ENCODE measurements at regions not wholly inside any gene's neighbourhood (a gene's known extent, or its start where the extent isn't known, plus 50 kb on each side); places are given as distances from the start of the nearest gene placed in this dataset.

DNA sequence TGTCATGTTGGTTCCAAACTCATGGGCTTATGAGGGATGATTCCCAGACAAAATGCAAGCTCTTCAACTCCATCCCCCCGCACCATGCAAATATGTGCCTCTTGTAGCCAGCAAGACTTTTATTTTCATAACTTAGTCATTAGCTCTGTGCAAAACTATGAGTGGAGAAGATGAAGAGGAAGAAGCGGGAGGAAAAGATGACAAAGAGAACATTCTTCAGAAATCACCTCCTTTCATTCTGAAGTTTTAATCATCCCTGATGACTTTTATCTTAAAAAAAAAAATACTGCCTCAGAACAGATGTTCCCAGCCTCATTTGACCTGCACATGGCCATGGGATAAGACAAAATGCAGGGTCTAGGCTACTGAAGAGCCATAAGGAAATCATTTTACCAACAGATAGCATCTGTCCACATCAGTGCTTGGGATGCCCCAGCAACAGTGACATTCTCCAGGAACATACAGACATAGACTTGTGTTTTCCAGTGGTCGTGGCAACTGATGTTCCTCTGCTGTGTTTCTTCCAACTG is 145.5 kb downstream of the WNT5A start:
- no peak for DNase-seq

DNA sequence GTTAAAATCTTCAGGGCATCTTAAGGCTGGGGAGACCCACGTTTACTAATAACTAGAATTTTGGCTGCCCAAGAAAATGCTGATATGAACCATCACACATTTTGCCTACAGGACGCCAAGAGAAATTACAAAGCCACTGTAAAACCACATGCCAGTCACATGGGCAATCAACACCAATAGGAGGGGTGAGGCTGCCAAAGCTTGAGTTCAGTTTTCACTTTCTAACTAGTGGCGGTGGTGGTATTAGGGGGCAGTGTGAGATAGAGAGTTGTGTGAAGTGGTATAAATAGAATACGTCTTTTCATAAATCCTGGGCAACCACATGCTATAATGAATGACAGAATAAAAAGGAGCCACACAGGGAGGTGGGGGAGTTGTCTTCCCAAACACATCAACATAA is 147.3 kb downstream of the WNT5A start:
- DNase-seq: no peak

DNA sequence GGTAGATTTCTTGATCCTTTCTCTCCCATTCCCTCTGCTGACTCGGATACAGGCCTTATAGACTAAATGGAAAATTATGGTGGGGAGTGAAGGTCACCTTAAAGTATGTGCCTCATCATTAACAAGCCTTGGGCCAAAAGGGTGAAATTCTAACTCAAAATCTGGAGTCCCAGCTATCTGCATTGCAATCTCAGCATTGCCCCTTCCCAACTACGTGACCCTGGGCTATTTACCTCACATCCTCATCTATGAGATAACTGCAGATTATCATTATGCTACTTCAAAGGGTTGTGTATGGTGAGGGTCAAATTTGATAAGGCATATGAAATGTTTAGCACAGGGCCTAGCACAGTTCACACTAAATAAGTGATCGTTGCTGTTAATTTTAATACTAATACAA is 147.7 kb downstream of the WNT5A start:
- DNase-seq: no peak

DNA sequence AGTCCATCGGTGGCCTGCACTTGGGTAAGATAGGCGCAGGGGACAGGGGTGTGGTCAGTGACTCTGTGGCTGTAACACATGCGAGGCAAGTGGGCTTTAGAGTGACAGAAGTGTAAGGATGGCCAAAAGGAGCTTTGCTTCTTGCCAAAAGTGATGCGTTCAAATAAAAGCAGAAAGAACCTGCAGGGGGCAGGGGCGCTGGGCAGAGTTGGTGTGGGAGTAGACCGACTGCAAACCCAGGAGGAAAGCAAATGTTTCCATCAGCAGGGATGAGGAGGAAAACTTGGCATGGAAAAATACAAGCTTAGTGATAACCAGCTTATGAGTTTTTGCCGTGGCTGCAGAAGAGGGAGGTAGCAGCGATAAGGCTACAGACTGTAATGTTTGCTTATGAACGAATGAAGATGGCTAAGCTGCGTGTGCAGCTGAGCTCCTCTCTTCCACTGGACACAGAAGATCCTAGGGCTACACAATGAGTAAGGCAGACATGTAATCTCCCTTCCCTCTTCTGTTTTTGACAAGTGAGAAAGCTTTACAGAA is 149.4 kb downstream of the WNT5A start:
- DNase-seq: no peak

DNA sequence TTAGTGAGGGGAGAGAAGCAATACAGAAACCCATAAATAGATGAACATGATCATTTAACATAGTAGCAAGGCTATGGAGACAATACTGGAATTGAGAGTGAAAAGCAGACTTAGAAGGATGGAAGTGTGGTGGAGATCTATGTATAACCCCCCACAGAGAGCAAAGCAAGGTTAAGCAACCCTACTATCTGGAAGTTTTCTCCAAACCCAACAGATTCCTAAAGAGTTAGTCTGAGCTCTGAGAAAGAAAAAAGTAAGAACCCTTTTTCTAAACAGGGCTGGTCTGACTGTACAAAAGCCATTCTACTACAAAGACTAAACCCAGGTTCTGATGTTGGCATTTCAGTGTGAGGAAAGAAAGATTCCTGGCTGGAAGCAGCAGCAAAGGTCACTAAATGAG is 153.2 kb downstream of the WNT5A start:
- DNase-seq: no peak

DNA sequence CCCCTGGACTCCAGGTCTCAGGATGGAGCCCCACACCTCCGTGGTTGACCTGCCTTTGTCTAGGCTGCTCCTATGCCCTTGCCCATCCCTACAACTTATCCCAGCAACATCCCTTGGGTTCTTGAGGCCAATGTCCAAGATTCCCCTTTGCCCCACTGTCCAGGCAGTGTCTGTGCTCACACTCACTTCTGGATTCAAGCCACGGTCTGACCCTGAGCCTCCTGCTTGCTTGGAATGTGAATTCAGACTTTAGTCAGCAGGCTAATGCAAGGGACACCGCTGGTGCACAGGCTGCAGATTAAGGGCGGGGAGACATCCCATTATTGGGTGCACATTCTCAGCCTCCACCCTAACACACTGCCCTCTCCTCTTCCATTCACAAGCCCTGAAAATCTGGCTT is 154.1 kb downstream of the WNT5A start:
- DNase-seq: no peak

DNA sequence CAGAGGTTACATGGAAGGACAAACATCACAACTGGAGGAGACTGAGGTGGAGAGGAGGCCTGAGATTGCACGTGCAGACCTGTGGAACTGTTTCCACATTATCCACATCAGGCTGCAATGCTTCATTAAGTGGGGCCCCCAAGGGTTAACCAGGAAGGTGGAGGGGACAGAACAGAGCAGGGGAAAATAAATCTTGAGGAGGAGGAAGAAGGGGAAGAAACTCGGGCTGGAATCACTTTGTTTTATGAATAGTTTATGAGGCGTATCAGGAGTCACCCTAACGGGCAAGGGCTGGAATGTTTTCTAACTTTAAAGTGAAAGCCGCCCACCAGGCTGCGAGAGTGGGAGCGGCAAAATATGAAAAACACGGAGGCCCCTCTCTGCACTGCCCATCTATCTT is 154.9 kb downstream of the WNT5A start:
- no peak for DNase-seq

DNA sequence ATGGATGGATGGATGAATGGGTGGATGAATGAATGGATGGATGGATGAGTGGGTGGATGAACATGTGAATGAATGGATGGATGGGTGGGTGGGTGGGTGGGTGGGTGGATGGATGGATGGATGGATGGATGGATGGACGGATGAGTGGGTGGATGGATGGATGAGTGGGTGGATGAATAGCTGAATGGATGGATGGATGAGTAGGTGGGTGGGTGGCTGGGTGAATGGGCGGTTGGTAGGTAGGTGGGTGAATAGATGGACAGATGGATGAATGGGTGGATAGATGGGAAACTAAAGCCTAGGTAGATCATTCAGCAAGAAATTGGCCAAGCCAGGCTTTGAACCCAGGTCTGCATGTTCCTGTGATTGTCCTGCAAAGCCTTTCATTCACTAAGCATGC is 155.6 kb downstream of the WNT5A start:
- no peak for DNase-seq

DNA sequence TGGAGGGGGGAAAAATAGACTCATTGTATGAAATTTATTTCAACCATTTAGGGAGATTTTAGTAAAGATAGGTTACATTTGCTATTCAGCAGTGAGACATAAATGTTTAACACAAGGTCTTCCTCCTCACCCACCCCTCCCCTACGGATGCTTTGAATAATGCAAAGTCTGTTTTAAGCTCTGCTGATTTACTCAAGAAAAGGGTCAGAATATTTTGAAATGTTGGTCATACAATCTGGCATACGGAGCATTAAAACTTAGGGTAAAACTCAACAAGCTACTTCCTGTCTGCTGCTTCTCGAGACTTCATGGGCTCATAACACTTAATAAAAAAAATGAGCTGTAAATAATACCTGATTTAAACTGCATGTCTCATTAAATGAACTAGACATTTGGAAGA is 156.3 kb downstream of the WNT5A start:
- DNase-seq: no peak

DNA sequence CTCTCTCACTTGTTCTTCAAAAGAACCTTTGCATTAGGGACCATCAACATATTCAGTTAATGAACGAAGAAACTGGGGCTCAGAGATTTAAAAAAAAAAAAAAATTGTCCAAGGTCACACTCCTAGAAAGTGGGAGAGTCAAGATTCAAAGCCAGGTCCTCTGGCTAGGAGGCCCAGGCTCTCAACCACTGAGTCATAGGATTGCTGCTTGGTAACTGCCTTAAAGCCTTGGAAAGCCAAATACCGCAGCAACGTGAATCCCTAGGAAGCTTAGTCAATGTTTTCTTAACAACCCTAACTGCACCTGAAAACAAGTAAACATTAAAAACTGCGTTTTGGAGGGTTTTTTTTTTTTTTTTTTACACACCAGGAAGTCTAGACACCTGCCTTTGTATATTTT is 156.8 kb downstream of the WNT5A start:
- DNase-seq: peak; percentile 41

DNA sequence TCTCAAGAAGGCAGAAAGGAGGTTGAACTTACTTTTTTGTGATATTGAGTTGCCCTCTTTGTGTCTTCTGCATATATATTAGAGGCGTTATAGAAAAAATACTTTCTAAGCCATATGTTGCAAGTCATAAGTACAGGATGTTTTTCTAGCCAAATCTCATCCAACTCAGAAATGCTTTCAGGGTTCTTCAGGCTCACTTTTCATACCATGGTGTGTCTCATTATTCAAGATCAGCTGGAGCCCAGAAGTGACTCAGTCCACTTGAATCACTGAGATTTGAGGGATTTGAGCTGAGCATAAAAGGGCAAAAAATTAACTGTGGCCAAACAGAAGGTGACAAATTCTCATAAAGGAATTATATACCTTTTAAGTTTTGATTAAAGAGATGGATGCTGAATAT is 157.3 kb downstream of the WNT5A start:
- DNase-seq: no peak

DNA sequence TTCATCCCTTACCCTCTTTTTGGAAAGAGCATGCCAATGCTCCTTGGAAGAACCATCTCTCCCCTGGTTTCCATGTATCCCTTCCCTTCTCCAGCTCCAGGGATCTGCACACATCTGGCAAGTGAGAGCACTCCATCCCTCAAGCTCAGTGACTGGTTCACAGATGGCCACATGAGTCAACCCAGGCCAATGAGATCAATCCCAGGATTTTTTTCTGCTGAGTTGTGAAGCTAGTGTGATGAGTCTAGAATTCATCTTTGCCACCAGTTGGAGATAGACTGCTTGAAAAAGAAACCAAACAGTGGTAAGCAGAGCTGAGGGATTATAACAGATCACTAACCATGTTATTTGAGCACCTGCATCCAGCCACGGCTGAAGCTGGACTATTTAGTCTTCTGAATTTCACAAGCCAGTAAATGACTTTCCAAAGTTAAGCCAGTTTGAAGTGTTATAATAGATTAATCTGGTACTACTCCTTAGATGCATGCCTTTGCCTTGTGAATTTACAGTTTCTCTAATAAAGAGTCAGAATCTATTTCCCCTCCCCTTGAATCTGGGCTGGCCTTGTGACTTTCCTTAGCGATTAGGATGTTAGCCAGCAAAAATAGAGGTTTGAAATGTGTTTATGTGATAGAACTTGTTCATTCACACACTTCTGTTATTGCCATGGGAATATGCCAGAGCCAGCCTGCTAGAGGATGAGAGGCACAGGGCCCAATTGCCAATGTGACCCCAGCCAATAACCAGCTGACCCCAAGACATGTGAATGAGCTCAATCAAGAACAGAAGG is 159.8 kb downstream of the WNT5A start:
- DNase-seq: no peak

DNA sequence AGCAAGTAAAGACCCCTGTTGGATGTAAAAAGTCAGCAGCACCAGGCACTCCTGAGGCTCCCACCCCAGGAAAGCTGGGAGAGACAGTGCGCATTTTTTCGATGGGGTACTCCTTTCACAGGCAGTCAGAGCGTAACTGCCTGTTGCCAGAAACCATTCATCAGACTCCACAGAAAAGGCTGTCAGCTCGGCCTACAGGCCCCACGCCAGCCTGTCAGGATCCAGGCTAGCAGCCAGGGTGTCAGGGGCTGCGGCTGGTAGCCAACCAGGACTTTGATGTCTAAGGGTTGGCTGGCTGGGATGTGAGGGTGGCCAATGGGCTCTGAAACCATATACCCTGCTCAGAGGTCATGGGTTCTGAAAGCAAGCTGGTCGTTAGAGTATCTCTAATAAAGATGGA is 164.5 kb downstream of the WNT5A start:
- DNase-seq: no peak

DNA sequence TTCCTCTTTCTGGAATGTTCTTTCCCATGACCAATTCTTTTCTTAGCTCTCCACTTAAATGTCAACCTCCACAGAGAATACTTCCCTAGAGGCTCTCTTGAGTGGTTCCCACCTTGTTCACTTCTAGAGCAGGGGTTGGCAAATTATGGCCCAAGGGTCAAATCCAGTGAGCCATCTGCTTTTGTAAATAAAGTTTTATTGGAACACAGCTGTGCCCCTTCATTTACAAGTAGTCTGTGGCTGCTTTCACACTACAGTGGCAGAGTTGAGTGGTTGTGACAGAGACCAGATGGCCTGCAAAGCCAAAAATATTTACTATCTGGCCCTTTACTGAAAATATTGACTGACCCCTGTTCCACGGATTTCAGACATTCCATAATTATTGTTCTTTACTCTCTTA is 166.2 kb downstream of the WNT5A start:
- no peak for DNase-seq

DNA sequence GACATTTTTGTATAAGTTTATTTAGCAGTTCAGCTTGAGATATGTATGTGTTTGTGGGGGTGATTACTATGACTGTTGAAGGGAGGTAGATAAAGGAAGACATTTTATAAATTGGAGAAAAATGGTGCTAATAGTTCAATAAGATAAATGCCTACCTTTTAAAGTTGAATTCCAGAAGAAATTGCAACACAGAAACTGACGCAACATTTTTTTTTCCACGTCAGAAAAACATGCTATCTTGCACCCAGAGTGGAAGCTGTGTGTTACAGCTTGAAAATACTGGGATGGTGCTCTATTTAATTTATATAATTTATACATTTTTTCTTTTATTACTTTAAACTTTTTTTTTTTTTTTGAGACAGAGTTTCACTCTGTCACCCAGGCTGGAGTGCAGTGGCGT is 171.7 kb downstream of the WNT5A start:
- no peak for DNase-seq

DNA sequence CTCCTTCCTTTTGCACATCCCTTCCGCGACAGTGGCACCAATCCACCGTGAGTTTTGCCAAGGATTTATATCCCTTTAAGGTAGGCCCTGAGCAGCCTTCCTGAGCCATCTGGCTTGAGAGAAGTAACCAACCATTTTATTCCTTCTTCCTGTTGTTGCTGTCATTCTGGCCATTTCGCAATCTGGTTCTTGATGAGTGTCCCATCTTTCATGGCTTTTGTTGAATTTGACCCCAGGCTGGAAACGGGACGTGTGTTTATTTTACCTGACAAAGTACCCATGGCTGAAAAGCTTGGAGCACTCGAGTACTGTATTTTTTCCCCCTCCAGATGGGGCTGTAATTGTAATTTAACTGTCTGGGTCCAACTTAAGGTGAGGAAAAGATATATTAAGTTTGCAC is 173.4 kb downstream of the WNT5A start:
- DNase-seq: no peak

DNA sequence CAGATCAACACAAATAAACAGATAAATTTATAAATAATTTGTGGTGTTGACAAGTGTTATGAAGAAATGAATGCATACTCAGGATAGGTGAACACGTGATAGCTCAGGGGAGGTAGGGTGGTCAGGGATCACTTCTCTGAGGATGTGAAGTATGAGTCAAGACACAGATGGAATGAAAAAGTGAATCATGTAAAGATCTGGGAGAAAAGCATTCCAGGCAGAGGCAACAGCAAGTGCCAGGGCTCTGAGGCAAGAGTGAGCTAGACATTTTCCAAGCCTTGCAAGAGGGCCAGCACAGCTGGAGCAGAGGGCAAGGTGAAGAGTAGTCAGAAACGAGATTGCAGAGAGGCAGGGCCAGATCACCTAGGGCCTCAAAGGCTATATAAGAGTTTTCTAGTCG is 177.8 kb downstream of the WNT5A start:
- DNase-seq: no peak

DNA sequence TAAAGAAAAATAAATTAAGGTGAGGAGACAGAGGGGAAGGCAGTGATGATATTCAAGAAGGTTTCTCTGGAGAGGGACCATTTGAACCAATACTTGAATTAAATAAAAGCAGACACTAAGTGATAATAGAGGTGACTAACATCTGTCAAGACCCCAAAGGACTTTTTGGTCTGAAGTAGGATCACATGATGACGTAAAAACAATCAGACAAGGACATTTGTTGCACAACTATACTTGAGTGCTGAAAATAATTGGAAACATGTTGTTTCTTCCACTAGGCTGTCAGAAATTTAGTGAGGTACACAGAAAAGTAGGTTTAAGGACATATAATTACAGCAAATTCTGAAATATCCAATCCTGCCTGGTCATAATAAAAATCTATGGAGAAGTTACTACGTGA is 179.5 kb downstream of the WNT5A start:
- DNase-seq: no peak

DNA sequence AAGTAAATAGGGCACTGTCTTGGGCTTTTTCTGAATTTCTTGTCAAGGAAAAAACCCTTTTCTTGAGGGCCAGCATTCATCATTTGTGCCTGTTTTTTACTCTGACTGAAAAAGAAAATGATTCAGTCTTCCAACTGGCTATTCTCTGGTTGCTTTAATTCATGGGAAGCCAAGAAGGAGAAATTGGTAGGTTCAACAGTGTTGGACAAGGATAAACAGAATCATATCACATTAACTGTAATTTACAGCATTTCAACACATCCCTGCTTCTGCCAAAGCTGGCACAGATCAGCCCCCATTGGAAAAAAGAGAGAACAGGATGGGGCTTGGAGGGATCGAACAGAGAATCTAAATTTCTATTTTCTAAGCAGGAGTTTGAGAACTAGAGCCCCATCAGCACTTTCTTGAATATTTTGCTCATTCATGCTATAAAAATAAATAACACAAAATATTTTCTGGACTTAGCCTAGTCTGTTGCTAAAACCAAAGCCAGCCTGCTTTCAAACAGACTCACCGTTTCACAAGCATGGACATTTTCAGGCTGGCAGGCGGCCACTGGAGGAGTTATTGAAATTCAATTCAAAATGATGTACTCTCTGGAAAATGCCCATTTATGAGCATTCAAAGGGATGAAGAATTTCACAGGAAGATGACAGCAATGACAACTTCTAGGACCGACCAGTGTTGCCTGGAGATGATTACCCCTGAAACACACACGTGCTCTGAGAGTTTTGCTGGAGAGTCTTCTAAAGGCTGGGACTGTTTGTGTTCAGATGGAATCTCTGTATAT is 181.2 kb downstream of the WNT5A start:
- DNase-seq: no peak

DNA sequence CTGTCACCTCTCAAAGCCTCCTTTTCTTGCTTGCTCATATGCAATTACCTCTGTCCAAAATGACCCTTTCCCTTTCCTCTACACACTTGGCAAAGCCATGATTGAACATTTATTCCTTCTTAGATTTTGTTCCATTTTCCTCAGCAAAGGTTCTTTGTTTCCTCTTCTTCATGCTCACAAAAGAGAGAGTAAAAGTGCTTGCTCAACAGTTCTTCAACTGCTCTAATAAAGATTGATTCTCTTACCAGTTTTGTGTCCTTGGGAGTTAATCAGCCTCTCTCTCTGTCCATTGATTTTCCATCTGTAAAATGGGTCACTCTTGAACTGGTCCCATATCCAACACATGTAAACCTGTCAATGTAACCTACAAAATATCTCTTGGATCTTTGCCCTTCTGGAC is 186.4 kb downstream of the WNT5A start:
- DNase-seq: no peak

DNA sequence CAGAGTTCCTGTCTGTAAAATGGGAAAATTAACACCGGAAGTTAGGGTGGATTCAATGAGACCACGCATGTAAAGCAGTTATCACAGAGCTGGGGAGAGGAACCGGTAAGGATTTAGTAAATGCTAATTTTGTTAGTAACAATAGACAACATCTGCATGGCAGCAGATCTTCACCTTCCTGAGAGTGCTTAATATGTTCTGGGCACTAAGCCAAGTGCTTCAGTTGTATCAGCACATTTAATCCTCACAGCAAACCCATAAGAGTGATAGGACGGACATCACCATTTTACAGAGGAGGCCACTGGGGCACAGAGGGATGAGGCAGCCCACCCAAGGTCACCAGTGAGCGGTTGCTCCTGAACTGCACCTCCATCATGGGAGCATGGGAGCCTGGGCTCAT is 189.4 kb downstream of the WNT5A start:
- DNase-seq: no peak

DNA sequence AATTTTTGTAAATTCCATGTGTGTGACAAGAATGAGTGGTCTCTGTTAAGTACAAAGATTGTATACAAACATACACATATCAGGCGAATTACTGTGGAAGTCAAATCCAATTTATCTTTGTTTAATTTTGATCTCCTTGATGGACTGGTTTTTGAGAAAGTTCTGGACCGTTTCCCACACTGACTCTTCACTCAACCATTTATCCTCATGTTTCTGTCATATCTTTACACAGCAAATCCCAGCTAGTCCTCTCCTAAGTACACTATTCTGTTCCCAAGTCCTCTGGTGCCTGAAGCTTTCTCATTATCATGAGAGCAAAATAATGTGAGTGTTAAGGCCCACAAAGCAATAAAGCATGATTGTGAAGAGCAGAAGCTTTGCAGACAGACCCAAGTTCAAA is 189.9 kb downstream of the WNT5A start:
- DNase-seq: no peak

DNA sequence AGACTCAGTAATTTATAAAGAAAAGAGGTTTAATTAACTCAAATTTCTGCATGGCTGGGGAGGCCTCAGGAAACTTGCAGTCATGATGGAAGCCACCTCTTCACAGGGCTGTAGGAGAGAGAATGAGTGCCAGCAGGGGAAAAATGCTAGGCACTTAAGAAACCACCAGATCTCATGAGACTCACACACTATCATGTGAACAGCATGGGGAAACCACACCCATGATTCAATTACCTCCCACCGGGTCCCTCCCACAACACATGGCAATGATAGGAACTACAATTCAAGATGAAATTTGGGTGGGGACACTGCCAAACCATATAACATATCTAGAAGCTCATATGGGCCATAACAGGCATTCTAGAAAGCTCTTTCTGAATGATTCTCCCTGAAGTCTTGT is 190.3 kb downstream of the WNT5A start:
- DNase-seq: no peak

DNA sequence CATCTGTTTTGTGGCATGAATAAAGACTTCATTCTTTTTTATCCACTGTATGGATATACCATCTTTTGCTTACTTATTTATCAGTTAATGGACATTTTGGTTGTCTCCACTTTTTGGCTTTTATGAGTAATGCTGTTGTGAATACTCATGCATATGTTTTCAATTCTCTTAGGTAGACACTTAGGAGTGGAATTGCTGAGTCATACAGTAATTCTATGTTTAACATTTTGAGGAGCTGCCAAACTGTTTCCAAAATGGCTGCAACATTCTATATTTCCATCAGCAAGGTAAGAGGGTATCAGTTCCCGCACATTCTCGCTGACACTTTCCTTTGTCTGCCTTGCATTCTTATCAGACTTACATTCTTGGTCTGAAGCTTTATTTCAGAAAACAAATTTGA is 191.1 kb downstream of the WNT5A start:
- DNase-seq: no peak

All from NCI-H774 (cell line).